ENCODE measurements at regions not wholly inside any gene's neighbourhood (a gene's known extent, or its start where the extent isn't known, plus 50 kb on each side); places are given as distances from the start of the nearest gene placed in this dataset.

GRCh38 chr10:108598831-108599230 lies 1324.5 kb downstream of the XPNPEP1 start:
- H3K36me3 ChIP-seq (ENCODE audit: insufficient read depth, low read length) = no peaks in the 10 kb centered on the region
- no peak overlapping the region for H3K27ac ChIP-seq (ENCODE audit: low read length)
- no peaks in the 10 kb centered on the region for H4K20me1 ChIP-seq (ENCODE audit: insufficient read depth)
- H3K27me3 ChIP-seq (ENCODE audit: insufficient read depth, low read depth, low read length) = no peaks in the 10 kb centered on the region
- no peaks in the 10 kb centered on the region for H3F3A ChIP-seq (ENCODE audit: insufficient read depth, low read length, poor library complexity, severe bottlenecking)
- H3K4me2 ChIP-seq (ENCODE audit: low read length) = no peak overlapping the region
- H2AFZ ChIP-seq (ENCODE audit: low read depth, low read length) = no peak overlapping the region
- H3K79me2 ChIP-seq (replicated peaks; ENCODE audit: insufficient read depth, low read length) = no peaks in the 10 kb centered on the region
- H3K9me3 ChIP-seq (ENCODE audit: low read length) = no peaks in the 10 kb centered on the region
- no peak overlapping the region for H3K9ac ChIP-seq (ENCODE audit: low read length)
- H3K9me2 ChIP-seq (ENCODE audit: insufficient read depth, low read length) = no peaks in the 10 kb centered on the region
- TF ChIP-seq TAF1 (IDR thresholded peaks at IDR 0.05; ENCODE audit: low read depth) = no peak
- no peak for TF ChIP-seq EZH2 (IDR thresholded peaks at IDR 0.05; ENCODE audit: borderline replicate concordance, insufficient read depth, low read length, poor library complexity, severe bottlenecking)
- TF ChIP-seq CTCF (IDR thresholded peaks at IDR 0.05; ENCODE audit: poor library complexity, severe bottlenecking) = no peak
- TF ChIP-seq POLR2AphosphoS5 (IDR thresholded peaks at IDR 0.05) = no peak
- no peak for TF ChIP-seq EP300 (conservative IDR thresholded peaks at IDR 0.05; ENCODE audit: poor library complexity, severe bottlenecking)
- no peak for TF ChIP-seq SMC3 (conservative IDR thresholded peaks at IDR 0.05; ENCODE audit: poor library complexity)
- TF ChIP-seq MXI1 (conservative IDR thresholded peaks at IDR 0.05; ENCODE audit: poor library complexity, severe bottlenecking) = no peak
- no peak overlapping the region for H3K4me3 ChIP-seq (ENCODE audit: low read length)

- no peak overlapping the region for H2AFZ ChIP-seq (ENCODE audit: low read depth, low read length)
- H4K20me1 ChIP-seq (ENCODE audit: insufficient read depth) = no peaks in the 10 kb centered on the region
- no peaks in the 10 kb centered on the region for H3K36me3 ChIP-seq (ENCODE audit: insufficient read depth, low read length)
- TF ChIP-seq POLR2AphosphoS5 (IDR thresholded peaks at IDR 0.05) = no peak
- no peak for TF ChIP-seq EP300 (conservative IDR thresholded peaks at IDR 0.05; ENCODE audit: poor library complexity, severe bottlenecking)
- TF ChIP-seq SMC3 (conservative IDR thresholded peaks at IDR 0.05; ENCODE audit: poor library complexity) = no peak
- no peak for TF ChIP-seq CTCF (IDR thresholded peaks at IDR 0.05; ENCODE audit: poor library complexity, severe bottlenecking)
- no peak for TF ChIP-seq TAF1 (IDR thresholded peaks at IDR 0.05; ENCODE audit: low read depth)
- TF ChIP-seq EZH2 (IDR thresholded peaks at IDR 0.05; ENCODE audit: borderline replicate concordance, insufficient read depth, low read length, poor library complexity, severe bottlenecking) = no peak
- TF ChIP-seq MXI1 (conservative IDR thresholded peaks at IDR 0.05; ENCODE audit: poor library complexity, severe bottlenecking) = no peak
- TF ChIP-seq REST (IDR thresholded peaks at IDR 0.05; ENCODE audit: borderline replicate concordance) = no peak
- no peak for TF ChIP-seq RAD21 (conservative IDR thresholded peaks at IDR 0.05)
- H3K27ac ChIP-seq (ENCODE audit: low read length) = no peak overlapping the region
- H3K79me2 ChIP-seq (replicated peaks; ENCODE audit: insufficient read depth, low read length) = no peaks in the 10 kb centered on the region
- no peaks in the 10 kb centered on the region for H3K27me3 ChIP-seq (ENCODE audit: insufficient read depth, low read depth, low read length)
- H3K9ac ChIP-seq (ENCODE audit: low read length) = no peak overlapping the region
- no peaks in the 10 kb centered on the region for H3K9me2 ChIP-seq (ENCODE audit: insufficient read depth, low read length)
- no peaks in the 10 kb centered on the region for H3F3A ChIP-seq (ENCODE audit: insufficient read depth, low read length, poor library complexity, severe bottlenecking)
- H3K4me2 ChIP-seq (ENCODE audit: low read length) = no peak overlapping the region
- H3K9me3 ChIP-seq (ENCODE audit: low read length) = no peaks in the 10 kb centered on the region
- H3K4me3 ChIP-seq (ENCODE audit: low read length) = no peak overlapping the region
Observed at GRCh38 chr10:108598320-108598695, 1325.0 kb downstream of the XPNPEP1 start.
